Ureter (tissue), 1 donor: ENCODE measurements at regions not wholly inside any gene's neighbourhood (a gene's known extent, or its start where the extent isn't known, plus 50 kb on each side); places are given as distances from the start of the nearest gene placed in this dataset.
A peak's percentile ranks its signal among the peaks of the same experiment; 100 is the strongest.

ENCODE experiments used
- DNase-seq: peaks from one replicate; pipeline ENCODE4 v3.0.0-alpha.2; 2020; ENCODE audit warnings: low spot score
- donor health status: DM: yes; HTN: yes; CAD: no.

DNA sequence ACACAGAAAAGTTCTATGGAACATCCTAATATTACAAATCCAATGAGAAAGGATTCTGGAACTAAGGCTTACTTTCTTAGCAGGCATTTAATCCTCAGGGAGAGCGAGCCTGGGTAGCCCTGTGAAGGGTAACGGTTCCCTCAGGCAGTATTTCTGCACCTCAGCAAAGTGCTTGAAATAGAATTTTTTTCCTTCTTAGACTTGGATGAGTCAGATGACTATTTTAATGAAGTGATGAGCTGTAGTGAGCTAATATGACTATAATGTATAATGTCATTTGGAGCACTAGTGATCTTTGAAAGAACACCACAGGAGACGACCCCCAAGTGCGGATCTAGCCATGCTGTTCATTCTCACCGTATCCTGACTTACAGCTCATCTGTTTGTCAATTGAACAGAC lies 493.0 kb upstream of the FAM241A start:
- DNase-seq, result no peak

DNA sequence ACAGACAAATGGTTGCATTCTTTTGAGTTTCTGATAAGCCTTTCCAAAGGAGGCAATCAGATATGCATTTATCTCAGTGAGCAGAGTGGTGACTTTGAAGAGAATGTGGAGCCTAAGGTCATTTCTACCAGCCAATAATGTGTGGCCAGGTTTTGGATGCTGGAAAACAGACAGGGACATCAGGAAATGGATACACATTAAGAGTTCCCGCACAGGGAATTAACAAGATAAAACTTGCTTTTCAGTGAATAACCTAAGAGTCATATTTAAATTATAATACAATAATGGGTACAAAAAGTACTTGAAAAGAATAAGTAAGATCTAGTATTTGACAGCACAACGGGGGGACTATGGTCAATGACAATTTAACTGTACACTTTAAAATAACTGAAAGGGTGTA lies 492.3 kb upstream of the FAM241A start:
- no peak for DNase-seq

DNA sequence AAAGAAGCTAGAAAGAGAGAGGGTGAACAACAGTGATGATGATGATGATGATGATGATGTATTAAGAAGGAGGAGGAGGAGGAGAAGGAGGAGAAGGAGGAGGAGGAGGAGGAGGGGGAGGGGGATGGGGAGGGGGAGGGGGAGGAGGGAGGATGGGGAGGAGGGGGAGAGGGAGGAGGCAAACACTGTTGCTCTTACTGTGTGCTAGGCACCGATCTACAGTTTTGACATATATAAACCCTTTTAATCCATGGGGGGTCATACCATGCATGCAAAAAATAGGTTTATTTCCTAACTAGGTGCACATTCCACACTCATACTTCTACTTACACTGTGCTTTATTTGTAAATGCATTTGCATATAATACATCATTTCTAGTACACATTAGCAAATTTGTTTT lies 482.8 kb upstream of the FAM241A start:
- no peak for DNase-seq

DNA sequence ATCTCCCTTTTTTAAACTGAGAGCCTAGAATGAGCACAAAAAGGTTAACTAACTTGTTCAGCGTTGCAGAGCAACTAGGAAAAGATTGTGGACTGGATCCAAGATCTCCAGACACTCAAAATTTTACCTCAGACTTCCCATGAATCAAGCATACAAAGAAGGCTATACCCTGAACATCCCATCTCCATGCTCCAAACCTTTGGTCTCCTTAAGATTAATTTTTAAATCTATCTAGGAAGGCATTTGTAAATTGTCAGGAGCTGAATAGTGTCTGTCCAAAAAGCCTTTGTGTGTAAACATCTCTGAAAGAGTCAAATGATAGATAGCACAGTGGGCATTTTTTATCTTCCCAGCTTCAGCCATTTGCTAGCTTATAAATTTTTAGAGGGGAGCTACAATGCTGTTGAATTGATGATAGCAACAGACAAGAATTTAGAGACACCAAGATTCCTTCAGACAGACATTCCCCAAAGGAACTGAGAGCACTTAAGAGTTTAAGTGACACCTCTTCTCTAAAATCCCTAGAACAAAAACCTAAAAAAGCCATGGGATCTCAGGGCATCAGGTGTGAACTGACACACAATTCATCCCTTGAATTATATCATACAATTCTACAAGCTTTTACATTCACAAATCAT lies 480.8 kb upstream of the FAM241A start:
- DNase-seq, result no peak

DNA sequence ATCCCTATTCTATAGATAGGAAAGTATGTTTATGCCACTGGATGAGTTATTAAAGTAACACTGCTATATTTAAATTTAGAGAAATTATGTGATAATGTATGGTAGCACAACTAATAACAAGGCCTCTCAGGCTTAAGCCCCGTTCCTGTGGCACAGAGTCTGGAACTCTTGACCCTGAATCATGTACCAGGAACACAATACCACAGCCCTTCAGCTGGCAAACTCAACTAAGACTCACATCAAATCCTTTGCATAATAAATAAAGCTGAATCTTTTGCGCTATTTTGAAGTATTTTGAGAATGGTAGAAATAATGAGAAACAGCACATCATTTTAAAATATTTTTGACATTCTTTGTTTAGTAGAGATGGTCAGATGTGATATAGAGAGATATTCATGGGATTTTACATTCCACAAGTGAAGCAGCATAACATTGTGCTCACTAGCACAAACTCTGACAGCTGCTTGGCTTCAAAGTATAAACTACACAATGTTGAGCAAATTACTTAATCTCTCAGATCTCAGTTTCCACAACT lies 478.4 kb upstream of the FAM241A start:
- DNase-seq, result no peak

DNA sequence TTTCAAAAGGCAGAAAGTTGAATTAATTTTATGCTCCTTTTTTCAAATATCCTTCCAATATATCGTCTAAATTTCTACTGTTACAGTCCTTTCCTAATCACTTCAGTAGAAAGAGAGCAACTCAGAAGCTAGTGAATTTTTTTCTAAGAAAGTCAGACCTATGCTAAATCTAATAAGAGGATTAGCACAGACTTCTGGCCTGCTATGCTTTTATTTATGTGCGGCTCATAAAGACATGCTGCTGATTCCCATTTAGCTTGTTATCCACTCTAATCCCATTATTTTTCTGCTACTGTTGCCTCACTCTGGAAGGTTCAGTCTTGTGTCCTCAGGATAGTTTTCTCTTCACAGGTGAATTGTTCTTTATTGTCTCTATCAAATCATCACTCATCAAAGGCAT lies 473.5 kb upstream of the FAM241A start:
- no peak for DNase-seq

DNA sequence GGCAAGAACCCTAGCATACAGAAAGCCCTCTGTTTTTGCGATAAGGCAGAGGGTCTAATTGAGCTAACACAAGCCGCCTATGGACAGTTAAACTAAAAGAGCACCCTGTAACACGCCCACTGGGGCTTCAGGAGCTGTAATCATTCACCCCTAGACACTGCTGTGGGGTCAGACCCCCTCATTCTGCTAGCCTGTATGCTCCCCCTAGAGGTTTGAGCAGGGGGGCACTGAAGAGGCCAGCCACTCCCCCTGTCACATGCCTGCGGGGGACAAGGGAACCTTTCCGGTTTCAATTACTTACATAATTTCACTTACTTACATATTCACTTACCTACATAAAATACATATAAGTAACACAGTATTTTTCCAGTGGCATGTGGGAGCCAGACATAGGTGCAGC lies 469.5 kb upstream of the FAM241A start:
- DNase-seq, result no peak

DNA sequence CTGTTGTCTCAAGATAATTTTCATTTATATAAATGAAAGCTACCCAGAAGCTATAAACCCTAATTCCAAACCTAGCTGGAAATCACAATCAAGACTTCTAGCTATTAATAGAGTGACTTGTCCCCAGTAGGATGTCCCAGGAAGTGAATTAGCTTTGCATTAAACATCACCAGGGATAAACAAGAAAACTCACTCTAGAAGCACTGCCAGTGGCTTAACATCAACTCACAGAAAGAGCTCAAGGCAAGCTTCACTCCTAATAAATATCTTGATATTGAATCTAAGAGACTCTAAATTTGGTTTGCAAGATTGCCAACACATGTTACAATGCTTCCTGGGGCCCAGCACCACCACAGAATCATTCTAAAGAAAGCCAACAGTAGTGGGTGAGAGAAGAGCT lies 468.7 kb upstream of the FAM241A start:
- no peak for DNase-seq

DNA sequence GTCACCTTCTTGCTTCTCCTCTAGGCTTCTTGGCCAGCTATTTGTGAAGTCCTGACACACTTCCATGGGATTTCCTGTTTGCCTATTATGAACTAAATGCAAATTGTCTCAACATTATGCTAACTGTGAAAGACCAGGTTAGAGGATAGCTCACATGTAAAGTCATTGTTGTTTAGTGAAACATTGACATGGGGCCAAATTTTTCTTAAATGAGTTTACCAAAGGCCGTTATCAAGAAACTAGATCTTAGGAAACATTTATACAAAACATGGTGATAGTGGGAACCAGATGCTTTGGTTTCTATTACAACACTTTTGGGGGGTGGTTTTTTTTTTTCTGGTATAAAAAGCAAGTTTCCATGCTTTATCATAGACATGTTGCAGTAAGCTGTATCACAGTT lies 466.8 kb upstream of the FAM241A start:
- DNase-seq, result no peak

DNA sequence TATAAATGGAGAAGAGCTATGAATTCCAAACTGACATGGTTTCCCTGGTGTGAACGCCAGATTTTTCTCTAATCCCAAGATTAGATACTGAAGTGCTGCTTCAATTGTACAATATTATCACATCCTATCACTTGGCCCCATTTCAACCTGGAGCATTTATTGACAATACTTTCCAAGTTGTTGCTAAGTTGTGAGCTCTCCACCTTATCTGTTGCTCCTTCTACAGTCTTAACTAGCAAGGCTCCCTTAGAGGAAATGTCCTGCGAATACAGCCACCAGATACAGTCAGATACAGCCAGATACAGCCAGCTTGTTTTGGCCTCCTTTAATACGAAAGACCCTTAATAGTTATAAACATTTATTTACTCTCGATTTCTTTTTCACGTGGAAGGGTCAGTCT lies 466.3 kb upstream of the FAM241A start:
- DNase-seq, result no peak

DNA sequence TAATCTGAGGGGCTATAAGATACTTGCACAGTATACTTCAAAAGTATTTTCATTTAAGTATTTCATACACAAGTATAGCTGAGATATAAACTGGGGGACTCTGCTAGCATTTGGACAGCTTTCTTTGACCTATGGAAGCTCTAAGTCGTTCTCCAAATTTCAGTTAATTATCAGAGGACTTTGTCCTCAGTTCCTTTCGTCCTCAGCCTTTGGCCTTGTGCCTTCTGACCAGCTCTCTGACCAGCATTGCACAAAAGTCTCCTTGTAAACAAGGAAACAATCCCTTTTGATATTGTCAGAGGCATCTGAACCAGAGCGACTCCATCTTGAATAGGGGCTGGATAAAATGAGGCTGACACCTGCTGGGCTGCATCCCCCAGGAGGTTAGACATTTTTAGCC lies 464.0 kb upstream of the FAM241A start:
- DNase-seq, result no peak

DNA sequence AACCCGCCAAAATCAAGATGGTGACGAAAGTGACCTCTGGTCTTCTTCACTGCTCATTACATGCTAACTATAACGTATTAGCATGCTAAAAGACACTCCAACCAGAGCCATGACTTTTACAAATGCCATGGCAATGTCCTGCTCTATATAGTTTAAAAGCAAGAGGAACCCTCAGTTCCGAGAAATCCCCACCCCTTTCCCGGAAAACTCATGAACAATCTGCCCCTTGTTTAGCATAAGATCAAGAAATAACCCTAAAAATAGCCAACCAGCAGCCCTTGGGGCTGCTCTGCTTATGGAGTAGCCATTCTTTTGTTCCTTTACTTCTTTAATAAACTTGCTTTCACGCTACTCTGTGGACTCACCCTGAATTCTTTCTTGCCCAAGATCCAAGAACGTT lies 463.5 kb upstream of the FAM241A start:
- DNase-seq, result no peak

DNA sequence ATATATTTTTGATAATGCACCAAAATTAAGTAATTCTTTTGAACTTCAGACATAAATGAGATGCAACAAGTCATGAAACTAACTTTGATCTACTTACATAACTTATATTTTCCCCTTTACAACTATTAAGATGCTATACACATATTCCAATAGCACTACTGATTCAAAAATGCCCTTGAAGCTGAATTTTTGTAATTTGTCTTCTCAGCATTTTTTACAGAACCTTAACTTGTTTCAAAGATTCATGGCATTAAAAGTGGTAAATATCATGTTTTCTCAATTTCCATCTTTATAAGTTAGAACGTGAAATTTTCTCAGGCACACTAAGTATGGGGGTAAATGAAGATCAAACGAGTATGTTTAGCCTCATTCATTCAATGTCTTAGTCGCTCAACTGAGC lies 460.0 kb upstream of the FAM241A start:
- no peak for DNase-seq

DNA sequence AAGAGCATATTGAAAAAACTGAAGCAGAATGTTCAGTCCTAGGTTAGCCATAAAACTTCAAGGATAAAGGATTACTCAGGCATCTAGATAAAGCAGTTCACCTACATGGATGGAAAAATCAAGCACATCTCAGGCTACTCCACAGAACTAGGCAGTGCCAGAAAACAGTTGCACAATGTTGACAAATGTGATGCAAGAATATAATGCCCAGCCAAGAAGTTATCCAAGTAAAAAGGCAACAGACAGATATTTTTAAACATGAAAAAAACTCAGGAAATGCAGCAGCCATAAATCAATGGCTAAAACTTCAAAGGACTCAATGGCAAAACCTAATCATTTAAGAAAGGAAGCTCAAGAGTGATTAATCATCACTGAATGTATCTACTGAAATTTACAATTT lies 456.0 kb upstream of the FAM241A start:
- peak; percentile 61 for DNase-seq

DNA sequence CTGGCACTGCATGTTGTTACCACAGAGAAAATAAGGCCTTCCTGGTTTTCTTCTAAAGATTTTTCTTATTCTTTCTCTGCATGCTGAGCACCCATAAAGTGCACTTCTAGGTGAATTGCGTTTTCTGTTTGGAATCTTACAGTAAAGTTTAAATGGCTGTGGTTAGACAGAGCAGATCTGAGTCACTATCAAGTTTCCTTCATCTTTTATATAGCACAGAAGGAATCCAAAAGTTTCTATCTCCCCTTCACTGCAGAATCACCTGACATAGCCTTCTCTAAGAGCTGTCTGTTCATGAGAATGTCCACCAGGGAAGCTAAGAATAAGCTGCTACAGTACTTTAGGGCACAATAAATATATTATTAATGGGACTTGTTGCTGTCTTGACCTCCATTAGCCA lies 455.5 kb upstream of the FAM241A start:
- no peak for DNase-seq

DNA sequence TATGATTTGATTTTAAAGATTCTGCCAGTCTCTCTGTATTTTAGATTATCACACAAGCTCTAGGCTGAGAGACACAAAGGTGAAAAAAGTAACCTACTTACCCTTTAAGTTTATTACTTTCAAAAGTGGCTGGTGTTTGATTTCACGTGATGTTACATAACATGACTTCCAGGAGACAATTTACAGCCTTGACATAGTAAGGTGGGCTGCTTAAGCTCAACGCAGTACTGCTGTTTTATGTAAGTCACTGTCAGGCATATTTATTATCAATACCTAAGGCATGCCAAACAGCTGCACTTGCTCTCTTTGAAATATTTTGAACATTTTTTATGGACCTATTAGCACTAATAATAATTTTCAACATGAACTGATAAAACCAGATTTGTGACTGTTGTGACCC lies 451.5 kb upstream of the FAM241A start:
- DNase-seq, result no peak

DNA sequence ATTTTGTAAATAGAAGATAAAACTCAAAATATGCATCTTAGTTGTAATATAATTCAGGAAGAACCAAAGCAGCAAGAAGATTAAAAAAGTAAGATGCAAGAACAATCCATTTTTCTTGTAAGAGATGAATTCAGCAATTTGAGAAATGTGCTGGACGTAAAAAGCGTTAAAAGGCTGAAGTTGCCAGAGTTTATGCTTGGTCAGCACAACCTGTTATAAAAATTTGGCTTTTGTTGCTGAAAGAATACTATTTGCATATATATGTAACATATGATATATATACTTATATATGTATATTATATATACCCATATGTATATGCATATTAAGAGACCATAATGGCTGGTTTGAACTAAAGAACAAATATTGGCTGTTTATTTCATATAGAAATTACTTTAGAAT lies 449.6 kb upstream of the FAM241A start:
- no peak for DNase-seq

DNA sequence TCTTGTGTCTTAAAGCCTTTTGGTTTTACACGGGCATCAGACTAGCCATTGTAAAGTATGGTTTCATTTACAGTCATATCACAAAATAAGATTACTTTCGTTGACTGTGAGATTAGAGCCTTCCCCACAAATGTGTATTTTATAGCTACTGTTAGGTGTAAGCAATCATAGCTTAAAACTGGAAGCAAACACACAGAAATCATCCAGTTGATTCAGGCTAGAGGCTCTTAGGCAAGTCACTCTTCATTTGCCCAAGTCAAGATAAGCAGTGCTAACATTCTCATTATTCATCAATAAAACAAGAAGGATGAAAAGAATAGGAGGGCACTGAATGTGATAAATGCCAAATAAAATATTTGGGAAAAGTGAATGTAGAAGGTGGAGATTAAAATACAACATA lies 448.7 kb upstream of the FAM241A start:
- no peak for DNase-seq

DNA sequence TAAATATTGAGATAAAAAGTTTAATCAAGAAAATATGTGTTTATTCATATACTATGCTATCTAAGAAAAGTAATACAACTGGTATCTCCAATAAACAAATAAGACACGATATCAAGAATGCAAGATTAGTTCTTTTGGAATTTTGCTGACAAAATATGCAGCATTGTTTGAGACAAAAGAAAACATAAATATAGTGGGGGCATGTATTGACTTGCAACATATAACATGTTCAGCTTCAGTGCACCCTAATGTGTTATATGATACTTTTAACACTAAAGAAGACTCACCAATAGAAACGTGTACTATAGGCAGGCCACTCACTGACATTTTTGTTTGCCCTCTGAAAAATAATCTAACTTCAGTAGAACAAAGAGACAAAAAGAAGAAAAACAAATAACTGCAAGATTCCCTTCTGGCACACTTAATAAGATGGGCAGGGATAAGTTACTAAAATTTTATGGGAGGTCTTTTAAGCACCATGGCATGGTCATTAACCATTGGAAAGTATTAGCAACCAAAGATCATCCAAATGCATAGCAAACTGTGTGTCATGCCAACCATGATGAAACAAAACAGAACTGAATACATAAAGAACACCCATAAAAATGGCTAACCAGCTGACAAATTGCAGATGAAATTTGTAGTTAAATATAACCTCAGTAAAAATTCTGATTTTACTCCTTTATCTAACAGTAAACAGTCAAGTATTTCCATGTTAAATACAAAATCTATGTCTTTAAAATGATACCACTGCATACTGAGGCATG lies 447.9 kb upstream of the FAM241A start:
- no peak for DNase-seq

DNA sequence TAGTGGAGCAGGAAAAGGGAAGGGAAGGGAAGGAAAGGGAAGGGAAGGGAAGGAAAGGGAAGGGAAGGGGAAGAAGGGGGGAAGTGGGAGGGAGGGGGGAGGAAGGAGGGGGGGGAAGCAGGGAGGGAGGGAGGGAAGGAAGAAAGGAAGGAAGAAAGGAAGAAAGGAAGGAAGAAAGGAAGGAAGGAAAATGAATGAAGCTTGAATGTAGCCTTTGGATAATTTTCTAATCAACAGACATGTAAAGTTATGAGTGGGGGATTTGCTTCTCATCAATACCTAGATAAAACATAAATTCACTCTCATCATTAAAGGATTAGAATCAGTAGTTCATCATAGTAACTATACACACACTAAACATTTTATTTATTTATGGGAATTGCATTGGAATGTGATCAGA lies 446.9 kb upstream of the FAM241A start:
- no peak for DNase-seq

DNA sequence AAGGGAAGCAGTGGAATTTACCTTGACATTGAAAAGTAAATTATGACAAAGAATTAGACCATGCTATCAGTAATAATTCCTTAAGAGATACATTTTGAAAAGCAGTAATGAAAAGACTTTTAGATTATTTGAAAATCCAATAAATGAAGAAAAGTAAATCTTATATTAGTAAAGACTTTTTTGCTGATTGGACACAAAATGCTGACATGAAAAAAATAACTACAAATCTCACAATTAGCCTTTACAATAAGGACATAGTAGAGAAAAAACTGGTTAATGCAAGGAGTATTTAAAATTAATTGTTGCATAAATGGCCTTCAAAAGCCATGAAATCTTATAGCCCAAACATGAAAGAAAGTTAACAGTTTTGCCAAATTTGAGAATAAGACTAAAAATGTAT lies 446.1 kb upstream of the FAM241A start:
- no peak for DNase-seq

DNA sequence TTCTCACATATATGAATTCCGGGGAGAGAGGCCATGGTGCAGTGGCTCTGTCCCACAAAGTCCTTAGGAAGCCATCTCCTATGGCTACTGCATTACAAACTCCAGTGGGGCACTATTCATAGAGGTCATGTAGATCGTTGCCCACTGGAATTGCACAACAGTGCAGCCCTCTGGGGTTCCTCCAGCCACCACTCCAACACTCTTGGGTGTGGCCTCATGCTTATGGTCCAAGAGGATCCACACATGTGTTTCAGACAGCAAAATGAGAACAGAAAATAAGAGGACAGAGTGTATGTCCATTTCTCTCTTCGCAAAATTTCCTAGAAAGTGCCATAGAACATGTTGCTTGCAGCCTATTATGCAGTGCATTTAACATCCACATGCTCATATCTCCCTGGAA lies 444.2 kb upstream of the FAM241A start:
- no peak for DNase-seq

DNA sequence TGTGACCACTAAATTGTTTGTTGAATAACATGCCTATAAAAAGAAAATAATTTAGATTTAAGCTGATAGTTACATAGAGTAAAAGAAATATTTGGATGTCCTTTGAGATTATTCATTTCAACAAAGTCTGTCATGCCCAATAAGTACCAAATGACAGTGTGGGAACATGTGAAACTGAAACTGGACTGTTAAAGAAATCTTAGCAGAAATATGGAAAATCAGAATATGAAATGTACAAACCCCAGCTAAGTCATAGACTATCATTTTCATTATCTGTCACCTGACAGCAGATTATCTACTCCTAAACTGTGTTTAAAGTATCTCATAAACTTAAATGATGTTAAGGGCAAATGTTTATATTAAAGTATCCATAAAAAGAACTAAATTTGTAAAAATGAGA lies 437.8 kb upstream of the FAM241A start:
- no peak for DNase-seq
